CD4-positive, alpha-beta T cell (primary cell): ENCODE measurements at regions not wholly inside any gene's neighbourhood (a gene's known extent, or its start where the extent isn't known, plus 50 kb on each side); places are given as distances from the start of the nearest gene placed in this dataset.

ENCODE experiments used
- ATAC-seq: fragments of 200-7000 bp; cut with Tn5 transposase; one replicate; pipeline ENCODE4 v1.10.0; 2022; ENCODE audit warnings: mild to moderate bottlenecking; ENCODE audit not compliant: poor library complexity
- CTCF ChIA-PET: fragments of 350-600 bp; sonication (Branson Sonifier 250); formaldehyde crosslinking; loops from one replicate; lab custom pipeline; 2021; ENCODE audit warnings: antibody characterized with exemption, inconsistent platforms; lab: Charles Lee
- POLR2A ChIA-PET: fragments of 350-600 bp; sonication (Branson Sonifier 250); formaldehyde crosslinking; loops from one replicate; lab custom pipeline; 2021; ENCODE audit warnings: antibody characterized with exemption, inconsistent platforms; lab: Charles Lee
- DNase-seq, 14 experiments: peaks; one replicate each; pipeline ENCODE4 v3.0.0-alpha.2; 2013 to 2020; ENCODE audit warnings: mixed read lengths in 2 of 14
- H3K27ac ChIP-seq, 2 donors: one replicate each; pipeline versions ENCODE4 v1.5.1 to v1.7.0; 2013; ENCODE audit warnings: low read length in 2 of 2, low read depth in 1 of 2, mild to moderate bottlenecking in 1 of 2
- H3K27me3 ChIP-seq, 2 experiments: 1 replicate in 1 of 2; 2 replicates in 1 of 2; pipeline versions ENCODE4 v1.6.1 to v1.7.0; 2013; ENCODE audit warnings: low read length in 2 of 2, control low read depth in 1 of 2, mild to moderate bottlenecking in 1 of 2, moderate library complexity in 1 of 2; ENCODE audit not compliant: insufficient read depth in 2 of 2, control insufficient read depth in 1 of 2
- H3K36me3 ChIP-seq: one replicate; pipeline ENCODE4 v1.6.1; 2013; ENCODE audit warnings: low read length, control low read depth; ENCODE audit not compliant: insufficient read depth
- H3K4me1 ChIP-seq: one replicate; pipeline ENCODE4 v1.6.1; 2013; ENCODE audit warnings: low read length, control low read depth; ENCODE audit not compliant: insufficient read depth
- H3K4me3 ChIP-seq: one replicate; pipeline ENCODE4 v1.5.1; 2013; ENCODE audit warnings: mild to moderate bottlenecking, low read length, moderate library complexity
- H3K9me3 ChIP-seq, 2 experiments: 1 replicate in 1 of 2; 2 replicates in 1 of 2; pipeline versions ENCODE4 v1.6.1 to v1.7.0; 2013; ENCODE audit warnings: low read length in 2 of 2, mild to moderate bottlenecking in 2 of 2, control low read depth in 1 of 2, moderate library complexity in 1 of 2; ENCODE audit not compliant: control insufficient read depth in 1 of 2, insufficient read depth in 1 of 2
- H3K27ac Mint-ChIP-seq: one replicate; pipeline ENCODE4 v1.8.0; 2020; ENCODE audit warnings: mixed read lengths
- H3K27me3 Mint-ChIP-seq: one replicate; pipeline ENCODE4 v1.8.0; 2021; ENCODE audit warnings: mixed read lengths
- H3K36me3 Mint-ChIP-seq: one replicate; pipeline ENCODE4 v1.8.0; 2021; ENCODE audit warnings: low read depth, mixed read lengths
- H3K4me1 Mint-ChIP-seq: one replicate; pipeline ENCODE4 v1.8.0; 2021; ENCODE audit warnings: low read depth, mixed read lengths
- H3K4me3 Mint-ChIP-seq: one replicate; pipeline ENCODE4 v1.8.0; 2020; ENCODE audit warnings: mild to moderate bottlenecking, mixed read lengths
- H3K9me3 Mint-ChIP-seq: one replicate; pipeline ENCODE4 v1.8.0; 2020; ENCODE audit warnings: mixed read lengths
- intact Hi-C, 2 experiments: fragments of 100-400 bp; cut with DNase I in 1 of 2; cut with micrococcal nuclease in 1 of 2; formaldehyde crosslinking; loops; one replicate each; pipeline versions ENCODE4 v1.15.1 to v1.9.0; 2023 to 2025; cut with DNase I, micrococcal nuclease
- TF ChIP-seq, protein P1 (sequence below): fragments of 200-600 bp; IDR thresholded peaks from one replicate; pipeline ENCODE4 v1.8.0; 2022; ENCODE audit warnings: antibody characterized with exemption, mild to moderate bottlenecking

DNA sequence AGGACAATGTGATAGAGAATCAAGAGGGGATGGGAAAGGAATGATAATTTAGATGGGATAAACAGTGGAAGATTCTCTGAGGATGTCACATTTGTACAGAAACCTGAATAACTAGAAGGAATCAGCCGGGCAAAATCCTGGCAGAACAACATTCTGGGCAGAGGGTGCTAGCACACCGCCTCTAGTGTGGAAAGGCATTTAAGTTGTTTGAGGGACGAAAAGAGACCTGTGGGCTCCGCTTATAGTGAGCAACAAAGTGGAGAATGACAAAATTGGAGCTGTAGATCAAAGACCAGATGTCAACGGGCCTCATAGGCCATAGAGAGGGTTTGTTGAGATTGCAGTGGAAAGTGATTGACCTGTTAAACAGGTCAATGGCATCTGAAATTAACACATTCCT lies 596.0 kb upstream of the SLIT2 start:
- Mint-ChIP-seq H3K4me1 (no peaks in the 10 kb centered on the region), H3K36me3 (no peaks in the 10 kb centered on the region), H3K27ac (no peak overlapping the region), H3K9me3 (peaks cover 11% of the 10 kb centered on the region), H3K27me3 (no peaks in the 10 kb centered on the region), H3K4me3 (no peak overlapping the region)
- Histone ChIP-seq H3K9me3 (peaks cover 0 to 11% of the 10 kb centered on the region in 2 experiments), H3K4me3 (no peak overlapping the region), H3K36me3 (no peaks in the 10 kb centered on the region), H3K27ac (no peak overlapping the region), H3K27me3 (no peaks in the 10 kb centered on the region), H3K4me1 (no peaks in the 10 kb centered on the region)
- TF ChIP-seq, protein P1, sequence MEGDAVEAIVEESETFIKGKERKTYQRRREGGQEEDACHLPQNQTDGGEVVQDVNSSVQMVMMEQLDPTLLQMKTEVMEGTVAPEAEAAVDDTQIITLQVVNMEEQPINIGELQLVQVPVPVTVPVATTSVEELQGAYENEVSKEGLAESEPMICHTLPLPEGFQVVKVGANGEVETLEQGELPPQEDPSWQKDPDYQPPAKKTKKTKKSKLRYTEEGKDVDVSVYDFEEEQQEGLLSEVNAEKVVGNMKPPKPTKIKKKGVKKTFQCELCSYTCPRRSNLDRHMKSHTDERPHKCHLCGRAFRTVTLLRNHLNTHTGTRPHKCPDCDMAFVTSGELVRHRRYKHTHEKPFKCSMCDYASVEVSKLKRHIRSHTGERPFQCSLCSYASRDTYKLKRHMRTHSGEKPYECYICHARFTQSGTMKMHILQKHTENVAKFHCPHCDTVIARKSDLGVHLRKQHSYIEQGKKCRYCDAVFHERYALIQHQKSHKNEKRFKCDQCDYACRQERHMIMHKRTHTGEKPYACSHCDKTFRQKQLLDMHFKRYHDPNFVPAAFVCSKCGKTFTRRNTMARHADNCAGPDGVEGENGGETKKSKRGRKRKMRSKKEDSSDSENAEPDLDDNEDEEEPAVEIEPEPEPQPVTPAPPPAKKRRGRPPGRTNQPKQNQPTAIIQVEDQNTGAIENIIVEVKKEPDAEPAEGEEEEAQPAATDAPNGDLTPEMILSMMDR, result no peak
- ChIA-PET CTCF (no interaction called here), POLR2A (no interaction called here)
- intact Hi-C loops, result no loop called here
- no peak for DNase-seq
- ATAC-seq, result no peak

DNA sequence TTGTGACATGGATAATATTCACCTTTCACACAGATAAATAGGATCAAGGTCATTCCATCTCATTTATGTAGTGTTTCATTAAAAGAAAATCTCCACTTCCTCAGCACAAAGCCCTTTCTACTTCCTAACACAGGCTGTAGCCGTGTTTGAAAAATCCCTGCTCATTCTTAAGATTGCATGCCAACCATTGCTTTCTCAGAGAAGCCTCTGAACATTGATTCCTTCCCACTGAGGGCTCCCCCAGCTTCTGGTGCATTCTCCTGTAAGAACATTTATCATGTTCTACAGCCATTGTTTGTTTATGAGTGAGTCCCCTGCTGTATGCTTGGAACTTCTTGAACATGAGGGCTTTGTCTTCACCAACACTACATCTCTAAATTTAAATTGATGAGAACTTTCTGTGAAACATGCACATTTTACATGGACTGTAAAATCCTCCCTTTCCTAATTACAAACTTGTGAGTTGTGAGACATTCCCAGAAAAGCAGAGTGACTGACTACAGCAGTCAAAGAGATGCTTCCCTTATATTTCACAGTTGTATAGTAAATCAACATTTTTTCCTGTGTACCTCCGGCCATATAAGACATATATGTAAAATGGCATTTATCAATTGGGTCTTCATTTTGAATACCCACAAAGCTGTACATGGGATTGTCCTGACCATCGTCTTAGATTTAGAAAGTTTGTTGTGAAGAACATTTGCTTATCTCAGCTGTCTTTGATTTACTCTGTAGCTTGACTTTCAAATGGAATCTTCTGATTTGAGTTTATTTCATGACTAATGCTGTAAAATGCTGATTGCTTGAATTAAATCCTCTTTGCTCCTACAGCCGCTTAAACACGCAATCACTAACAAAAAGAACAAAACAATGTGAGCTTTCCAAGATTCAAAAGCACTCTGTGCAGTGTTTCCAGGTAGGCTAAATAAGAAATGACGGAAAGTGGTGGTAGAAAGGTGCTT lies 600.5 kb upstream of the SLIT2 start:
- Histone ChIP-seq H3K4me1 (no peaks in the 10 kb centered on the region), H3K27ac (no peak overlapping the region), H3K27me3 (no peaks in the 10 kb centered on the region), H3K4me3 (no peak overlapping the region), H3K36me3 (no peaks in the 10 kb centered on the region), H3K9me3 (peaks cover 5 to 11% of the 10 kb centered on the region in 2 experiments)
- DNase-seq (no peak), ATAC-seq (no peak)
- ChIA-PET POLR2A (no interaction called here), CTCF (no interaction called here)
- Mint-ChIP-seq H3K4me1 (no peaks in the 10 kb centered on the region), H3K27ac (no peak overlapping the region), H3K27me3 (no peaks in the 10 kb centered on the region), H3K4me3 (no peak overlapping the region), H3K36me3 (no peaks in the 10 kb centered on the region), H3K9me3 (peaks cover 8% of the 10 kb centered on the region)
- intact Hi-C loops, result no loop called here
- TF ChIP-seq, protein P1, result no peak

DNA sequence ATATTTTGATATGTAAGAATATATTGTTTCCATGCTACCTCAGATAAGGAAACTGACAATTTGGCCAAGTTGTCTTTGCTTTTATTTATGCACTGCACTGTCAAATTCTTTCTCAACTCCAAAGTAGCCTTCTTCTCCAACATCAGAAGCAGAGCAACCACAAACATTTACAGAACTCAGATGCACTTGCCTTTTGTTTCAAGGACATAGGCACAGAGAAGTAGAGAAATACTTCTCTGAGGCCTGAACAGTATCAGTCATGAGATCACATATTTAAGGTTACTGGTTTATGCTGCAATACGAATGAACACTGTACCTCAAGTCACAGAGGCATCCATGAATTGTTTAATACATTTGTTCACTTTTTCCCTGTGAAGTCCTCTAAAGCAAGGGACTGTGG lies 606.1 kb upstream of the SLIT2 start:
- Histone ChIP-seq H3K4me3 (no peak overlapping the region), H3K27me3 (no peaks in the 10 kb centered on the region), H3K9me3 (peaks cover 0 to 5% of the 10 kb centered on the region in 2 experiments), H3K36me3 (no peaks in the 10 kb centered on the region), H3K4me1 (no peaks in the 10 kb centered on the region), H3K27ac (no peak overlapping the region)
- Mint-ChIP-seq H3K4me3 (no peak overlapping the region), H3K4me1 (no peaks in the 10 kb centered on the region), H3K36me3 (no peaks in the 10 kb centered on the region), H3K27me3 (no peaks in the 10 kb centered on the region), H3K27ac (no peak overlapping the region), H3K9me3 (peaks cover 26% of the 10 kb centered on the region)
- no peak for DNase-seq
- intact Hi-C loops, result no loop called here
- TF ChIP-seq, protein P1, result no peak
- ChIA-PET CTCF (no interaction called here), POLR2A (no interaction called here)
- no peak for ATAC-seq
